ENCODE measurements at regions not wholly inside any gene's neighbourhood (a gene's known extent, or its start where the extent isn't known, plus 50 kb on each side); places are given as distances from the start of the nearest gene placed in this dataset.
"Not testable (repeated sequence)": the region's sequence is repeated elsewhere in the genome, so short reads cannot be mapped to it uniquely, and the experiment has no call there.

- no peak overlapping the region for H3K4me3 ChIP-seq (replicated peaks; ENCODE audit: low read depth, low read length)
- no peak for DNase-seq (ENCODE audit: low read depth)
- TF ChIP-seq CTCF (IDR thresholded peaks at IDR 0.05; ENCODE audit: low read length, missing control alignments), result no peak
These were observed 115.6 kb upstream of the FAM47B start for GRCh38 chrX:34826964-34827363.

- no peak for TF ChIP-seq CTCF (IDR thresholded peaks at IDR 0.05; ENCODE audit: low read length, missing control alignments)
- no peak overlapping the region for H3K4me3 ChIP-seq (replicated peaks; ENCODE audit: low read depth, low read length)
- DNase-seq (ENCODE audit: low read depth), result no peak
These were observed 103.1 kb upstream of the FAM47B start for GRCh38 chrX:34839451-34839850.

- not testable (repeated sequence) for DNase-seq (ENCODE audit: low read depth)
These were observed 101.4 kb upstream of the FAM47B start for GRCh38 chrX:34841205-34841604.

GRCh38 chrX:34848281-34848680 lies 94.3 kb upstream of the FAM47B start:
- no peak overlapping the region for H3K4me3 ChIP-seq (replicated peaks; ENCODE audit: low read depth, low read length)
- TF ChIP-seq CTCF (IDR thresholded peaks at IDR 0.05; ENCODE audit: low read length, missing control alignments), result no peak
- DNase-seq (ENCODE audit: low read depth), result peak; percentile 45

More at GRCh38 chrX:34841205-34841604, 101.4 kb upstream of the FAM47B start:
- not testable (repeated sequence) for H3K4me3 ChIP-seq (replicated peaks; ENCODE audit: low read depth, low read length)

- H3K4me3 ChIP-seq (replicated peaks; ENCODE audit: low read depth, low read length), result no peak overlapping the region
- peak; percentile 23 for DNase-seq (ENCODE audit: low read depth)
- TF ChIP-seq CTCF (IDR thresholded peaks at IDR 0.05; ENCODE audit: low read length, missing control alignments), result no peak
These were observed 93.2 kb upstream of the FAM47B start for GRCh38 chrX:34849371-34849770.

GRCh38 chrX:34859191-34859590 lies 83.4 kb upstream of the FAM47B start:
- DNase-seq (ENCODE audit: low read depth), result no peak
- TF ChIP-seq CTCF (IDR thresholded peaks at IDR 0.05; ENCODE audit: low read length, missing control alignments), result no peak
- H3K4me3 ChIP-seq (replicated peaks; ENCODE audit: low read depth, low read length), result no peak overlapping the region

- no peak overlapping the region for H3K4me3 ChIP-seq (replicated peaks; ENCODE audit: low read depth, low read length)
- TF ChIP-seq CTCF (IDR thresholded peaks at IDR 0.05; ENCODE audit: low read length, missing control alignments), result no peak
- no peak for DNase-seq (ENCODE audit: low read depth)
These were observed 78.7 kb upstream of the FAM47B start for GRCh38 chrX:34863906-34864305.

Data from fibroblast of pulmonary artery (primary cell).